Activated naive CD4-positive, alpha-beta T cell treated with anti-CD3 and anti-CD28 coated beads, Interleukin-2, amount 50 U/mL, for 24 hours (primary cell): ENCODE measurements at regions not wholly inside any gene's neighbourhood (a gene's known extent, or its start where the extent isn't known, plus 50 kb on each side); places are given as distances from the start of the nearest gene placed in this dataset.
A peak's percentile ranks its signal among the peaks of the same experiment; 100 is the strongest.

Experiments
- H3K27ac Mint-ChIP-seq: one replicate; pipeline ENCODE4 v1.8.0; 2021; ENCODE audit warnings: mild to moderate bottlenecking, mixed read lengths
- H3K27me3 Mint-ChIP-seq: one replicate; pipeline ENCODE4 v1.8.0; 2021; ENCODE audit warnings: mixed read lengths
- H3K36me3 Mint-ChIP-seq: one replicate; pipeline ENCODE4 v1.8.0; 2021; ENCODE audit warnings: mixed read lengths
- H3K4me1 Mint-ChIP-seq: one replicate; pipeline ENCODE4 v1.8.0; 2021; ENCODE audit warnings: mixed read lengths
- H3K4me3 Mint-ChIP-seq: one replicate; pipeline ENCODE4 v1.8.0; 2021; ENCODE audit warnings: mild to moderate bottlenecking, mixed read lengths
- H3K9me3 Mint-ChIP-seq: one replicate; pipeline ENCODE4 v1.8.0; 2021; ENCODE audit warnings: mixed read lengths

- Mint-ChIP-seq H3K27ac (no peak overlapping the region), H3K4me3 (no peak overlapping the region), H3K4me1 (no peaks in the 10 kb centered on the region), H3K9me3 (peaks cover 4% of the 10 kb centered on the region), H3K27me3 (no peaks in the 10 kb centered on the region), H3K36me3 (no peaks in the 10 kb centered on the region)
These were observed 117.6 kb upstream of the SPATA13 start for GRCh38 chr13:24042710-24043440.

DNA sequence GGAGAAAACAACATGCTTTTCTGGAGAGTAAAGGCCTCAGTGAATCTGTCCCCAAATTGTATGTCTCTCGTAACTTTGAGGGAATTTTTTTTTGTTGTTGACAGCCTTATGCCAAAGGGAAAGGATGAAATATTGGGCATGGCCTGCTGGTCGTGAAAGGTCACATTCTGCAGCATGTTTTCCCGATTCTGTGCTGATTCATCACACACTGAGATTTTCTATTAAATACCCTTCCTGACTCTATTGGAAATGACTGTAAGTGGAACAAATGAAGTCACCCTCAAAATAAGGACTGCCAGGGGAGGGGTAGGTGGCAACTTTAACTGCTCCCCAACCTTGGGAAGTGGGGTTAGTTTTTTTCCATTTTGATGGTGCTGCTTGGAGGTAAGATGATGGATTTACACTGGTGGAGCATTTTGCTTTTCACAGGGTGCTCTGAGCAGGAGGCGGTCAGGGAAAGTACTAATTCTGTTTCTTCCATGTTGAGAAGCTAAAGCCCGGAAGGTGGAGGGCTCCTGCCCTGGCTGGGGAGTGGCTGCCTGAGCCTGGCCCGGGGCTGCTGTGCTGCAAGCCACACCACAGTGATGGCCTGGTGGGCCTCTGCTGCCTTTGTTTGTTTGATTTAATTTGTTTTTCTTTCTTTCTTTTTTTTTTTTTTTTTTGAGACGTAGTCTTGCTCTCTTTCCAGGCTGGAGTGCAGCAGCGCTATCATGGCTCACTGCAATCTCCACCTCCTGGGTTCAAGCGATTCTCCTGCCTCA, 116.8 kb upstream of the SPATA13 start:
- peaks cover 4% of the 10 kb centered on the region for H3K9me3 Mint-ChIP-seq
- H3K27ac Mint-ChIP-seq: no peak overlapping the region
- H3K4me3 Mint-ChIP-seq: no peak overlapping the region
- H3K27me3 Mint-ChIP-seq: no peaks in the 10 kb centered on the region
- H3K36me3 Mint-ChIP-seq: no peaks in the 10 kb centered on the region
- no peaks in the 10 kb centered on the region for H3K4me1 Mint-ChIP-seq

- Mint-ChIP-seq H3K27ac (no peak overlapping the region), H3K9me3 (peaks cover 4% of the 10 kb centered on the region), H3K27me3 (no peaks in the 10 kb centered on the region), H3K36me3 (no peaks in the 10 kb centered on the region), H3K4me1 (no peaks in the 10 kb centered on the region), H3K4me3 (no peak overlapping the region)
These were observed 114.9 kb upstream of the SPATA13 start for GRCh38 chr13:24045597-24045996.

DNA sequence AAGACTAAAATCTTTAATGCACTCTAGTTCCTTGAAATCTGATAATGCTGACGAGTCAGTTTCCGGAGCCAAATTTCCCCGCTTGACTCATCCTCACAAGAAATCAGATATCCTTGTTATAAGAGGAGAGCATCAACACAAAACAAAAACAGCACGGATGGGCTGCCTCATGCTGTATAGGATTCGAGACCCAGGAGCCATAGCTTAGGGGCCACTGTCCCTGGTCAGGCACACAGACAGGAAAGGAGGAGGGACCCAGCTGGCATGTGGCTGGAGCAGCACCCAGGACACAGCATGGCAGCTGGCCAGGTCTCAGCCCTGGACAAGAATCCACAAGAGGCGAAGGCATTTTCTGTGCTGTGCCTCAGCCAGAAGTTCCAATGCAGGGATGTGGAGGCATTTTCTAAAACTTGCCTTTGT, 110.2 kb upstream of the SPATA13 start:
- Mint-ChIP-seq H3K27me3 (peaks cover 2% of the 10 kb centered on the region), H3K36me3 (no peaks in the 10 kb centered on the region), H3K27ac (no peak overlapping the region), H3K4me1 (peaks cover 10% of the 10 kb centered on the region), H3K4me3 (no peak overlapping the region), H3K9me3 (peaks cover 4% of the 10 kb centered on the region)

GRCh38 chr13:24050796-24051715, 109.5 kb upstream of the SPATA13 start:
- Mint-ChIP-seq H3K27me3 (peaks cover 2% of the 10 kb centered on the region), H3K4me3 (no peak overlapping the region), H3K4me1 (peaks cover 10% of the 10 kb centered on the region), H3K9me3 (peaks cover 4% of the 10 kb centered on the region), H3K36me3 (no peaks in the 10 kb centered on the region), H3K27ac (peak overlapping the region; percentile 37)

- H3K9me3 Mint-ChIP-seq: no peaks in the 10 kb centered on the region
- peaks cover 10% of the 10 kb centered on the region for H3K4me1 Mint-ChIP-seq
- H3K27ac Mint-ChIP-seq: no peak overlapping the region
- H3K36me3 Mint-ChIP-seq: no peaks in the 10 kb centered on the region
- H3K27me3 Mint-ChIP-seq: peaks cover 6% of the 10 kb centered on the region
- no peak overlapping the region for H3K4me3 Mint-ChIP-seq
These were observed 107.7 kb upstream of the SPATA13 start for GRCh38 chr13:24052547-24053518.

GRCh38 chr13:24053519-24054251, 106.8 kb upstream of the SPATA13 start:
- Mint-ChIP-seq H3K4me1 (peaks cover 10% of the 10 kb centered on the region), H3K9me3 (no peaks in the 10 kb centered on the region), H3K27me3 (peaks cover 6% of the 10 kb centered on the region), H3K4me3 (no peak overlapping the region), H3K27ac (no peak overlapping the region), H3K36me3 (no peaks in the 10 kb centered on the region)

DNA sequence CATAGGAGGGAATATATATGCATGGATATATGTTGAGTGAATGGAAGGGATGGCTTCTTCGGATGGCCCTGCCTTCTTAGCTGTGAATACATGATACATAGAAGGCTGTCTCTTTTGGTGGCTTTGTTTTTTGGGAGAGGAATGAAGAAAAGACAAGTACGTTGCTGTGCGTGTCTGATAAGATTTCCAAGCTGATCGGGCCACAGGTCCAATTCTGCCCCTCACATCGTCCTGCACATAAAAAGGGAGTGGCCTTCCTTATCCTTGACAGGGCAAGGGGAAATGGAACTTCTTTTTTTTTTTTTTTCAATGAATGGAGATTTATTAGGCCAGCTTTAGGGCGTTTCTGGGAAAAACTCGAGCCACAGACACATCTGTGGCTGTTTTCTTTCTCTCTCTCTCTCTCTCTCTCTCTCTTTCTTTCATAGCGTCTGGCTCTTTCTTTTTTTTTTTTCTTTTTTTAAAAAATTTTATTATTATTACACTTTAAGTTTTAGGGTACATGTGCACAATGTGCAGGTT, 103.8 kb upstream of the SPATA13 start:
- Mint-ChIP-seq H3K4me1 (peaks cover 10% of the 10 kb centered on the region), H3K9me3 (no peaks in the 10 kb centered on the region), H3K27me3 (peaks cover 6% of the 10 kb centered on the region), H3K4me3 (no peak overlapping the region), H3K36me3 (no peaks in the 10 kb centered on the region), H3K27ac (no peak overlapping the region)

GRCh38 chr13:24060993-24061392, 99.5 kb upstream of the SPATA13 start:
- Mint-ChIP-seq H3K36me3 (no peaks in the 10 kb centered on the region), H3K9me3 (no peaks in the 10 kb centered on the region), H3K4me3 (no peak overlapping the region), H3K27me3 (peaks cover 5% of the 10 kb centered on the region), H3K27ac (no peak overlapping the region), H3K4me1 (peaks cover 11% of the 10 kb centered on the region)

DNA sequence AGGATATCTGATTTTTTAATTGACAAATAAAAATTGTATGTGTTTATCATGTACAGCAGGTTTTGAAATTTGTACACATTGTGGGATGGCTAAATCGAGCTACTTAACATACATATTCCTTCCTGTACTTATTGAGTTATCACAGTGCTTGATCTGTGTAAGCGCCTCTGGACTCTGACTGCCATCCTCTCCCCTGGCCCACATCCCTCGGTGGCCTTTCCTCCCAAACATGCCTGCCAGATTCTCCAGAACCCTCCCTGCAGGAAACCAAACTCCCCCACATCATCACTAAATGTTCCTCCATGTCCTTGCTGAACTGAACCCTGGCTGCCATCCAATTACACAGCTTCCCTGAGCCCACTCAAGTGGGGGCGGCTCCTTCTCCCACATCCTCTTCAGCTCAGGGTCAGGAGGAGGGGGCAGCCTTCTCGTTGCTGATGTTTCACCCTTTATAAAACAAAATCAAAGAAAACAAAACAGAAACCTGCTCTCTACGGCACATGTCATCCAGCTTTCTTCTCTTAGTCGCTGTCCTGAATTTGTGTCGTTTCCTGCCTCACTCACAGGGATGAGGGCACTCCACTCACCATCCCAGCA, 97.1 kb upstream of the SPATA13 start:
- Mint-ChIP-seq H3K27ac (peak overlapping the region; percentile 19), H3K9me3 (no peaks in the 10 kb centered on the region), H3K4me1 (peaks cover 11% of the 10 kb centered on the region), H3K27me3 (no peaks in the 10 kb centered on the region), H3K36me3 (no peaks in the 10 kb centered on the region), H3K4me3 (peak overlapping the region; percentile 17)

- Mint-ChIP-seq H3K27me3 (no peaks in the 10 kb centered on the region), H3K4me1 (peaks cover 11% of the 10 kb centered on the region), H3K27ac (no peak overlapping the region), H3K4me3 (no peak overlapping the region), H3K9me3 (no peaks in the 10 kb centered on the region), H3K36me3 (no peaks in the 10 kb centered on the region)
These were observed 96.1 kb upstream of the SPATA13 start for GRCh38 chr13:24064371-24064770.

- Mint-ChIP-seq H3K4me3 (no peak overlapping the region), H3K36me3 (no peaks in the 10 kb centered on the region), H3K4me1 (peaks cover 11% of the 10 kb centered on the region), H3K27me3 (no peaks in the 10 kb centered on the region), H3K27ac (no peak overlapping the region), H3K9me3 (no peaks in the 10 kb centered on the region)
These were observed 95.3 kb upstream of the SPATA13 start for GRCh38 chr13:24065176-24065575.

GRCh38 chr13:24066405-24067295, 93.9 kb upstream of the SPATA13 start:
- Mint-ChIP-seq H3K27ac (no peak overlapping the region), H3K36me3 (no peaks in the 10 kb centered on the region), H3K27me3 (no peaks in the 10 kb centered on the region), H3K4me1 (peaks cover 11% of the 10 kb centered on the region), H3K9me3 (no peaks in the 10 kb centered on the region), H3K4me3 (no peak overlapping the region)
